ENCODE measurements at regions not wholly inside any gene's neighbourhood (a gene's known extent, or its start where the extent isn't known, plus 50 kb on each side); places are given as distances from the start of the nearest gene placed in this dataset.

DNA sequence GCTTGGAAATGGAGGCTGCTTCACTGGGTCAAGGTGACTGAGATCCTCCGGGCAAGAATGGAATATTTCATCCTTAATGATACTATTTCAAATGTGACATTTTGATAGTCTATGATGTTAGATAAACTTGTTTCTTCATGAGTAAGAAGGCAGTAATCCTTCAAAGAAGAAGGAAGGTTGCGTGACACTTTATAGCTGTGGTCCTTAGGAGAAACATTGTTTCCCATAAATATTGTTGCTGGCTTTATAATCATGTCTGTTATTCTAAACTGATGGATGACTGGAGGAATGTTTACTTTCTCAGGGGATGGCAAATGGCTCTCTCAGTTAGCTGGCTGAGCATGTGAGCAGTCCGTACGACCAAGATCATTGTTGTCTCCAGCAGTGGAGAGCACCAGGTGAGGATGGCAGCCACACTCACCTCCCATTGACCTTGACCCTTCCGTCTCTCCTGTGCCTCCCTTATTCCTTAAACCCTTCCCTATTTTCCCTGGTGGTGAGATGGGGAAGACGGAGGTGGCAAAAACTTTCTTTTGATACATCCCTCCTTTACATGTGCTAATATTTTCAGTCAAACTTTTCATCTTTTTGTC lies 171.2 kb upstream of the OLIG3 start:
- WGBS, 2 donors, result 66 to 83% methylated on average over 6 of the region's 6 CpGs
- no peak overlapping the region for H3K4me3 ChIP-seq (ENCODE audit: low read depth, poor library complexity, severe bottlenecking)
- DNase-seq (ENCODE audit: low spot score in 2 of 2), result no peak
- TF ChIP-seq, protein P1, sequence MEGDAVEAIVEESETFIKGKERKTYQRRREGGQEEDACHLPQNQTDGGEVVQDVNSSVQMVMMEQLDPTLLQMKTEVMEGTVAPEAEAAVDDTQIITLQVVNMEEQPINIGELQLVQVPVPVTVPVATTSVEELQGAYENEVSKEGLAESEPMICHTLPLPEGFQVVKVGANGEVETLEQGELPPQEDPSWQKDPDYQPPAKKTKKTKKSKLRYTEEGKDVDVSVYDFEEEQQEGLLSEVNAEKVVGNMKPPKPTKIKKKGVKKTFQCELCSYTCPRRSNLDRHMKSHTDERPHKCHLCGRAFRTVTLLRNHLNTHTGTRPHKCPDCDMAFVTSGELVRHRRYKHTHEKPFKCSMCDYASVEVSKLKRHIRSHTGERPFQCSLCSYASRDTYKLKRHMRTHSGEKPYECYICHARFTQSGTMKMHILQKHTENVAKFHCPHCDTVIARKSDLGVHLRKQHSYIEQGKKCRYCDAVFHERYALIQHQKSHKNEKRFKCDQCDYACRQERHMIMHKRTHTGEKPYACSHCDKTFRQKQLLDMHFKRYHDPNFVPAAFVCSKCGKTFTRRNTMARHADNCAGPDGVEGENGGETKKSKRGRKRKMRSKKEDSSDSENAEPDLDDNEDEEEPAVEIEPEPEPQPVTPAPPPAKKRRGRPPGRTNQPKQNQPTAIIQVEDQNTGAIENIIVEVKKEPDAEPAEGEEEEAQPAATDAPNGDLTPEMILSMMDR (IDR thresholded peaks at IDR 0.05), result no peak
- TF ChIP-seq POLR2A (IDR thresholded peaks at IDR 0.05), result no peak
- intact Hi-C loops (cut with DNase I; ENCODE audit: low total_unique reads), result no loop called here

DNA sequence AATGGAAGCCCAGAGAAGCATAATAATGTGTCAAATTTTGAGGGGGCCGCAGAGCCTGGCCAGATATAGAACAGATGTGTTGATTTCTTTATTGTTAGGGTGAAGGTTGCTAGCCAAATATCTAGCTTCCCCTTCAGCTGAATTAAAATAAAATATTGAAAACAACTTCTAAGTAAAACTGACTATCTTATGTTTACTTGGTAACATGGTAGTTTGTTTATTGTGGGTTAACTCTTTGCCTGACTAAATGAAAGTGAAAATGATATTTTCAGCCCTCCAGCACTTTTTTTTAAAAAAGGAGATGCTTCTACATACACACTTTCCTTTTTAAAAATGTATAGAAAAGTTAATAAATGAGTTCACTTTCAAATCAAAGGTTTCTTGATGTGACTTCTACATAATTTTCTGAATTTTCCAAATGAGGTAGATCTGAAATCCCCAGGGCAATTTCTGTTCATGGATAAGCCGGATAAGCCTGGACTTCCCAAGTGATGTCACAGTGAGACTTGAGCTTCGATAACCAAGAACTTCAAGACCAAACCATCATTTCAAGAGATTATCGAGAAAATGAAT lies 172.1 kb upstream of the OLIG3 start:
- H3K4me3 ChIP-seq (ENCODE audit: low read depth, poor library complexity, severe bottlenecking), result no peak overlapping the region
- intact Hi-C loops (cut with DNase I; ENCODE audit: low total_unique reads), result no loop called here
- no peak for TF ChIP-seq POLR2A (IDR thresholded peaks at IDR 0.05)
- TF ChIP-seq, protein P1 (IDR thresholded peaks at IDR 0.05), result no peak
- 62 to 79% methylated on average over 4 of the region's 4 CpGs for WGBS, 2 donors
- DNase-seq (ENCODE audit: low spot score in 2 of 2), result no peak

DNA sequence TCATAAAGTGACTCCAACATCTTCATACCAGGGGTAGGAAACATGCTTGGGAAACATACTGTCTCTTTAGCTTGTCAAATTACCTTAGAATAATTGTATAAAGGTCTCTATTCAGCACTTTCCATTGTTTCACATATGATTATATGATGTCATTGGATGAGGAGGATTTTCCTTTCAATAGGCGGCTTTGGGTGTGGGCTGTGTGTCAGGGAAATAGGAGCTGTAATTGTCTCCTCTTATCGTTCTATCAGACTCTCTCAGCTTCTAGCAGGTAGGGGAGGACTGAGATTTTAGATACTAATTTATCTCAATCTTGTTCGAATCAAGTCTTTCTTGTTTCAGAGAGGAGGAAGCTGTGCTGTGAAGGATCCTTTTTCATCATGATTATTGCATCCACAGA lies 179.4 kb upstream of the OLIG3 start:
- intact Hi-C loops (cut with DNase I; ENCODE audit: low total_unique reads), result no loop called here
- TF ChIP-seq, protein P1 (IDR thresholded peaks at IDR 0.05), result no peak
- no peak for TF ChIP-seq POLR2A (IDR thresholded peaks at IDR 0.05)
- no peak overlapping the region for H3K4me3 ChIP-seq (ENCODE audit: low read depth, poor library complexity, severe bottlenecking)
- DNase-seq (ENCODE audit: low spot score in 2 of 2), result no peak
- 55 to 65% methylated on average over 3 of the region's 3 CpGs for WGBS, 2 donors

DNA sequence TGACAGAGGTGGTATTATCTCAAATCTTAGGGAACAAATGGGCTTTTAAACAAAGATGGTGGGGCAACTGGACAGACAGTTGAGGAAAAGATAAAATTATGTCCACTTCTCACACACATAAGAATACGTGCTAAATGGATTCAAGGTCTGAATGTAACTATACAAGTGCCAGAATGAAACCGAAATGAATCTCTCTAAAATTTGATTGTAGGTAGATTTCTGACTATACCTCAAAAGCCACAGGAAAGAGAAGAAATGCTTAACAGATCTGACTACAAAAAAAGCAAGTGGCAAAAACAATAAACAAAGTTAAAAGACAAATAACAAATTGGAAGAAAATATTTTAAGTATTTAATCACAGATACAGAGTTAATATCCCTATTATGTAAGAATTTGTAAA lies 182.7 kb upstream of the OLIG3 start:
- intact Hi-C loops (cut with DNase I; ENCODE audit: low total_unique reads), result no loop called here
- no peak for TF ChIP-seq POLR2A (IDR thresholded peaks at IDR 0.05)
- TF ChIP-seq, protein P1 (IDR thresholded peaks at IDR 0.05), result no peak
- WGBS, 2 donors, result 87 to 89% methylated on average over 2 of the region's 2 CpGs
- H3K4me3 ChIP-seq (ENCODE audit: low read depth, poor library complexity, severe bottlenecking), result no peak overlapping the region
- DNase-seq (ENCODE audit: low spot score in 2 of 2), result no peak

DNA sequence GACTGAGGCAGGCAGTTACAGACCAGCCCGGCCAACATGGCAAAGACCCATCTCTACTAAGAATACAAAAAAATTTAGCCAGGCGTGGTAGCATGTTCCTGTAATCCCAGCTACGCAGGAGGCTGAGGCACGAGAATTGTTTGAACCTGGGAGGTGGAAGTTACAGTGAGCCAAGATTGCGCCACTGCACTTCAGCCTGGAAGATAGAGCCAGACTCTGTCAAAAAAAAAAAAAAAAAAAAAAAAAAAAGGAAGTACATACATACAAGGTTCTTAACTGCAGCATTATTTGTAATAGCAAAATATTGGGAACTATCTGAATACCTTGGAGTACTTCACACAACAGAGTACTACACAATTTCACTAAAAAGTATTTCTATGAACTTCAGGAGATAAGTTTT lies 183.5 kb upstream of the OLIG3 start:
- no peak overlapping the region for H3K4me3 ChIP-seq (ENCODE audit: low read depth, poor library complexity, severe bottlenecking)
- no peak for TF ChIP-seq POLR2A (IDR thresholded peaks at IDR 0.05)
- TF ChIP-seq, protein P1 (IDR thresholded peaks at IDR 0.05), result no peak
- intact Hi-C loops (cut with DNase I; ENCODE audit: low total_unique reads), result no loop called here
- DNase-seq (ENCODE audit: low spot score in 2 of 2), result no peak
- WGBS, 2 donors, result 73 to 77% methylated on average over 5 of the region's 5 CpGs

DNA sequence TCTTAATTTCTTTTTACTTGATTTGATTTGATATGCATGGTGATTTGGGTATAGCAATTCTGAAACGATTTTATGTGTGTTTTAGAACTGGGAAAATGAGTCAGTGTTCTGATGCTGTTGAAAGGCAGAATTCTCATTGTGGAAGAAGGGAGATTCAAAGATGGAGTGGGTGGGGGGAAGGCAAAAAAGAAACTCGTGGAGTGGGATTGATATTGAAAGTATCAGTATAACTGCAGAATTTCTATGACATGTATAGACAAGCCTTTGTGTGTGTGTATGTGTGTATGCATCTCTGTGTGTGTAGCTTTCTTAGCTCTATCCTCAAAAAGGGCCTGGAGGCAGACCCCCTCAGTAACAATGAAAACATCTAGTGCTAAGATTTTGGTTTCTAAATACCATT lies 184.3 kb upstream of the OLIG3 start:
- TF ChIP-seq POLR2A (IDR thresholded peaks at IDR 0.05), result no peak
- TF ChIP-seq, protein P1 (IDR thresholded peaks at IDR 0.05), result no peak
- 60 to 69% methylated on average over 2 of the region's 2 CpGs for WGBS, 2 donors
- H3K4me3 ChIP-seq (ENCODE audit: low read depth, poor library complexity, severe bottlenecking), result no peak overlapping the region
- no peak for DNase-seq (ENCODE audit: low spot score in 2 of 2)
- intact Hi-C loops (cut with DNase I; ENCODE audit: low total_unique reads), result no loop called here

Measured in lower leg skin (tissue), 4 donors.